ENCODE measurements at regions not wholly inside any gene's neighbourhood (a gene's known extent, or its start where the extent isn't known, plus 50 kb on each side); places are given as distances from the start of the nearest gene placed in this dataset.

DNA sequence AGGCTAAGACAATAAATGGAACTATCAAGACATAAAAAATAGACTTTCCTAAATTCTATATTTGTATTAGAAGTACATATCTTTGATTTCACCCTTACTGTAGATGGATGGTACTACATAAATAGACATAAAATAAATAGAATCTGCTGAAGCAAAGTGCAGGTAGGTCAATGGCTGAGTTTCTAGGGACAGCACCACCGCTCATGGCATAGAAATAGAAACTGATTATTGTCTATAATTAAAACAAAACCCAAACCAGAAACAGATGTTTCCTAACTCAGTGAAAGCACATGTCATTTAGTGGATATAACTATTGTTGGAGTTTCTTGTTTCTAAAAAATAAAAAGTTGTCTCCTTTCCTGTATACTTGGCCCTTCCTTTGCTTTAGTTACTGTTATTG is 387.3 kb upstream of the ADGRL3 start:
- intact Hi-C loops (cut with micrococcal nuclease) = no loop called here
- no peak for FAIRE-seq
- no peak overlapping the region for H3K4me3 ChIP-seq (replicated peaks in 1 of 3; ENCODE audit: insufficient read depth in 1 of 3, low read depth in 1 of 3, low read length in 3 of 3)
- POLR2A ChIA-PET = no interaction called here
- BruUV-seq (replicated peaks) = no TSS peak
- dilution Hi-C loops (cut with MboI; ENCODE audit: extremely low pct_ligation_motif_present, low sequenced_read_pairs) = no loop called here
- no peak overlapping the region for H3K27ac ChIP-seq (ENCODE audit: insufficient read depth, low read depth, low read length)
- H3K9me1 ChIP-seq (replicated peaks; ENCODE audit: control insufficient read depth, extremely low read depth, insufficient read depth, low read length) = no peaks in the 10 kb centered on the region
- no peaks in the 10 kb centered on the region for H3K36me3 ChIP-seq (ENCODE audit: control insufficient read depth in 2 of 2, extremely low read depth in 1 of 2, insufficient read depth in 2 of 2, low read length in 2 of 2)
- no peaks in the 10 kb centered on the region for H3K9me3 ChIP-seq (replicated peaks; ENCODE audit: control insufficient read depth, insufficient read depth, low read length)
- no peaks in the 10 kb centered on the region for H4K20me1 ChIP-seq (replicated peaks; ENCODE audit: control insufficient read depth, extremely low read depth, insufficient read depth, low read length)
- no peaks in the 10 kb centered on the region for H3K4me1 ChIP-seq (ENCODE audit: control insufficient read depth, extremely low read depth, insufficient read depth, low read length)
- no peak overlapping the region for H3K9ac ChIP-seq (replicated peaks; ENCODE audit: extremely low read depth, insufficient read depth, low read length)
- H3K27me3 ChIP-seq (ENCODE audit: control insufficient read depth in 2 of 2, insufficient read depth in 2 of 2, low read length in 2 of 2) = no peaks in the 10 kb centered on the region
- no peak for DNase-seq (ENCODE audit: low read depth, low spot score)
- H2AFZ ChIP-seq (ENCODE audit: low read depth, low read length) = no peak overlapping the region
- H3K79me2 ChIP-seq (ENCODE audit: control insufficient read depth, insufficient read depth, low read length) = no peaks in the 10 kb centered on the region
- no peak overlapping the region for H3K4me2 ChIP-seq (ENCODE audit: insufficient read depth, low read length)
- TF ChIP-seq, protein P1, sequence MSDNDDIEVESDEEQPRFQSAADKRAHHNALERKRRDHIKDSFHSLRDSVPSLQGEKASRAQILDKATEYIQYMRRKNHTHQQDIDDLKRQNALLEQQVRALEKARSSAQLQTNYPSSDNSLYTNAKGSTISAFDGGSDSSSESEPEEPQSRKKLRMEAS (IDR thresholded peaks at IDR 0.05; ENCODE audit: insufficient read depth, insufficient read length) = no peak
- TF ChIP-seq GATA2 (IDR thresholded peaks at IDR 0.05; ENCODE audit: insufficient read depth, insufficient read length, low read depth, low read length) (no peak), FOS (IDR thresholded peaks at IDR 0.05; ENCODE audit: borderline replicate concordance, insufficient read depth, low read length) (no peak), EZH2 (IDR thresholded peaks at IDR 0.05; ENCODE audit: borderline replicate concordance, low read depth, low read length, severe bottlenecking) (no peak), MYC (IDR thresholded peaks at IDR 0.05; ENCODE audit: low read depth, low read length) (no peak), POLR2A (IDR thresholded peaks at IDR 0.05; ENCODE audit: low read depth, low read length) (no peak), CTCF (IDR thresholded peaks at IDR 0.05; ENCODE audit: extremely low read depth in 1 of 2, insufficient read depth in 1 of 2, low read depth in 1 of 2, low read length in 2 of 2) (no peak), POLR2AphosphoS5 (IDR thresholded peaks at IDR 0.05; ENCODE audit: insufficient read depth, low read depth, low read length) (no peak), JUN (IDR thresholded peaks at IDR 0.05; ENCODE audit: borderline replicate concordance, insufficient read depth, insufficient read length, low read depth) (no peak)
- CTCF ChIA-PET = no interaction called here
